CD4-positive, alpha-beta T cell treated with Interleukin-6 for 4 hours (primary cell): ENCODE measurements at regions not wholly inside any gene's neighbourhood (a gene's known extent, or its start where the extent isn't known, plus 50 kb on each side); places are given as distances from the start of the nearest gene placed in this dataset.
"Not testable (repeated sequence)": the region's sequence is repeated elsewhere in the genome, so short reads cannot be mapped to it uniquely, and the experiment has no call there.

ENCODE experiments used
- DNase-seq: peaks from one replicate; pipeline ENCODE4 v3.0.0-alpha.2; 2020; ENCODE audit warnings: mixed read lengths

DNA sequence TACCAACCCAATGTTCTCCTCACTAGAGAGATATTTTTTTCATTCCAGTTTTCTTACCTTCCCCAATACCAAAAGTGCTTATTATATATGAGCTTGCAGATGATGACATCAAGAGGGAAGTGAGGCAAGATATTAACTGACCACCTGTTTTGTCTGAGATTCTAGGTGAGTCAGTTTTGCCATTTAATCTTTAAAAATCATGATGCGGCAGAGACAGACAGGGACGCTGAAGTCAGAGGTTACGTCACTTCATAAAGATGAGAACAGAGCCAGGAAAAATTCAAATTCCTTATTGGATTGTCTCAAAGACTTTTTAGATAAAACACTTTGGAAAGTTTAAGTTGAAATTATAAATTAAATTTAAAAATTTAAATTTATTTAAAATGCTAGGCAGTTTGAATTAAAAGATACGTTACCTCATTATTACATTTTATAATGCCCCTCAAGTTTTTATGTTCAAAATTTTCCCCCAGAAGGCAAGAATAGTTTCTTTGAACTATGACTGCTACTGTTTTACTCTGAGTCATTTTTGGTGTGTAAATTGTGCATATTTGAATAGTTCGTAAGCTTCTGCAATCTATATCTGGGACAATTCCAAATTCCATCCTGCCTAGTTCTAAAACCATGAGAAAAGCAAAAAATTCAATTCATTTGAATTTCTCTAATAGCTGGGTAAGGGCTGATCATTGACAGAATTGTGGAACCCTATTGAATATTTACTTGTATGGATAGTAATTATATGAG lies 839.6 kb upstream of the GOT2 start:
- no peak for DNase-seq

DNA sequence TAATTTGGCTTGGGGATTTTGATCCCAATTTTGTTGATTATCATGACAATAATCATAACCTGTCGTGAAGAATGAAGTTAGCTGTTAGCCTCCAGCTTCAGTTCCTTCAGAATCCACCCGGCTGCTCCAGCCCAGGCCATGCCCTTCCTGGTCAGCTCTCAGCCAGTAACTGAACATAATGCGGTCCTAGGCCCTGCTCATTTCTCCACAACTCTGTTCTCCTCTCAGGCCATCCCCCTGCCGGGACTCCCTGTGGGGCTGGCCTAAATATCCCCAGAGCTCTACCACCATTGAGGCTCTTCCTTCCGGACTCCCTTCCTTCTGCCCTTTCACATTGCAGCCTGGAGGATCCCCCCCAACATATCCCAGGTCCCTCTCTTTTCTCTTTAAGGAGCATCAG lies 833.4 kb upstream of the GOT2 start:
- DNase-seq, result no peak

DNA sequence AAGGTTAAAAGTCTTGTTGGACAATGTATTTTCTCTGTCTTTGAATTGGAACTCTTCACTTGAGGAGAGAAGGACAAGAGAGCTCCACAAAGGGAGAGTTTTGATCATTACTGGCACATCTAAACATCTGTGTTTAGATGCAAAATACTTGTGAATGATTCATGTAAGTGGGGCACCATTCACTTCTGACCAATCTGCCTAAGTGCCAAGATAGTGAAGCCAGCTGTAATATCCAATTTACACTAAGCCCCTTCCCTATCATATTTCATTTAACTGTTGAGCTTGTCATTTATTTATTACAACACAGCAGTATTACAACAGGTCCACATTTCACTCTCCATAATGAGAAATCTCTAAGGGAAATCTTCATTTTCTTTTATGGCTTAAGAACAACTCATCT lies 832.3 kb upstream of the GOT2 start:
- no peak for DNase-seq

DNA sequence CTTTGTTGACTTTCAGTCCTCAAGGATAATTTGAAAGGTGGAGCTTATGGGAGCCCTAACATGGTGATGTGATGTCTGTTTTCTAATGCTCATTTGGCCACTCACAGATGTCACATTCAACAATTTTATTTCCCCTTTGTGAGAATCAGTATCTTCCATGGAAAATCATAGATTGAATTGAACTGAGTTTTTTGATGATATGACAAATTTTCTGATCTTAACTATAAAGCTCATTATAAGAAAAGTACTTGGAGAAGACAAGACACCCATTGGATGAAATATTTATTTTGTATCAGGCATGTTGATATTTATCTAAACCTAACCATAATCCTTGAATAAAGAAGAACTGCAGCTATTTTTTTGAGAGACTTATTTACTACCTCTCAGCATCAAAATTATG lies 824.6 kb upstream of the GOT2 start:
- DNase-seq, result no peak

DNA sequence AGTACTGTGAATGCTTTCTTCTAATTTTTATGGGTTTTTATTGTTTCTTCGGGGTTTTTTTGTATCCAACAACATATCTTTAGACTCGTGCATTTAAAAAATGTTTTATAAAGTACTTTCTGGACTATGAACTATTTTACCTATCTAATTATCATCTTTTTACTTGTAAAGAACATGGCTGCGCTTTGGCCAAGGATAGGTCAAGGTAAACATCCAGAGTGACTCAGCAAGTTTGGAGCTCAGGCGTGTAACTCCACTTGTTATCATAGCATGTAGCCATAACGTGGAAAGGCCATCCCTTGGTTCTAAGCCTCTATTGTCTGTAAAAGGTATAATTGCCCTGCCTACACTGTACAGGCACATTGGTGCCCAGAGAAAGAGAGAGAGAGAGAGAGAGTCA lies 818.0 kb upstream of the GOT2 start:
- no peak for DNase-seq

DNA sequence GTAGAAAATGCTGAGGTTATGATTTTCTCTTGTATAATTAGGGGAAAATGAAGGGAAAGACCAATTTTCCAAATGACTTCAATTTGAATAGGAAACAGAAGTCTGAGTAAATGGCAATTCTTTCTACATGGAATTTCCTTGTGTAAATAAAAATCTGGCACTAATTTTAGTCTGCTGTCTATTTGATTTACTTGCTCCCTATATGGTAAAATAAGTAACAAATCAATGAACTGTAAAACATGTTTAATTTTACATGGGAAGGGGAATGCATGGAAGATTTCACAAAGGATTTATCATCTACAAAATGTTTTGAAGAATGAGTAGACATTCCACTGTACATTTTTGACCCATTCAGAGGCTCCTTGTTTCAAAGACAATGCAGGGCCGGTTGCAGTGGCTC lies 811.6 kb upstream of the GOT2 start:
- no peak for DNase-seq

DNA sequence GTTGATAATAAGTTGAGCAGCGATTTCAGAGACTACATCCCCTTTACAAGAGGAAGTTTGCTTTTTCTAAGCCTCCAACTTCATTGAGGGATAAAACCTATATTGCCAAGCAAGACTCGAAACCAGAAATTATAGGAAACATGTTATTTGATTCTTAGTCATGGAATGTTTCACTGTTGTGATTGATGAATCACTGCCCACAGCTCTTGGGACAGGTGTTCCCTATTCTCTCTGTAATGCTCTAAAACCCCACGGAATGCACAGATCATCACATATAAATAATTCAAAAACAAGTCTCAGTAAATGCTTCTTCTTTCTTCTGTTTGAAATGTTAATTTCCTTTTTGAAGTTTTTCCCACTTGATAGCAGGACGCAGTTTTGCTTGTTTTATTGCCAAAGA lies 809.5 kb upstream of the GOT2 start:
- DNase-seq, result no peak

DNA sequence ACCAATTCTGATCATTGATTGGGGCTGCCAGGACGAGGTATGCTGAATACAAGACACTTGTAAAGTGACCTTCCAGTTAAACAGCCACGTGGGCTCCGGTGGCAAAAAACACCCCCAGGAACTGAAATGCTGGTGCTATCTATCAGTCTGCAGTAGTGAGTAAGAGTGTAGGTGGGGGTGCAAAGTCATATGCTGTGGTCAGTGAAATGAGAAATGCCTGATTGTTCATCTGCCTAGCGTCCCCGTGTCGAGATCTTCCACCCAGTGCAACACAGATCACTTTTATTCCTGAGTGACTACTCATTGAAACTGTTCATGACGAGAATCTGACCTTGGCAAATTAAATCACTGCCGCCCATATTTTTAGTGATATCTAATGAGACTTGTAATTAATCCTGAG lies 806.5 kb upstream of the GOT2 start:
- DNase-seq, result no peak

DNA sequence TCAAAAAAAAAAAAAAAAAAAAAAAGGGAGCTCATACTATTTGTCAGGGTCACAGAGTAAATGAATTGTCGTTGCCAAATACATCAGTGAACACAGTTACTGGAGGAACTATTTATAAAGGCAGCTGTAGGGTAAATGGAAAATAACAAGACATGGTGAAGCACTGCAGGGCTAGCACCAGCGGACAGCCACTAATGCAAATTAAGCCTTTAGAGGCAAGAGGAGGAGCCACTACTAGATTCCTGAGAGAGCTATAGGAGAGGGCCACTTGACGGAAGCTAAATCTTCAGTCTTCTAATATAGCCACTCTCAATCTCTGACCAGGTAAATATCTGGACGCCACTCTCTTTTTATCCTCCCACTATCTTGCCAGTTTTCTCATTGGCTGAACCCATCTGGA lies 801.2 kb upstream of the GOT2 start:
- DNase-seq, result no peak

DNA sequence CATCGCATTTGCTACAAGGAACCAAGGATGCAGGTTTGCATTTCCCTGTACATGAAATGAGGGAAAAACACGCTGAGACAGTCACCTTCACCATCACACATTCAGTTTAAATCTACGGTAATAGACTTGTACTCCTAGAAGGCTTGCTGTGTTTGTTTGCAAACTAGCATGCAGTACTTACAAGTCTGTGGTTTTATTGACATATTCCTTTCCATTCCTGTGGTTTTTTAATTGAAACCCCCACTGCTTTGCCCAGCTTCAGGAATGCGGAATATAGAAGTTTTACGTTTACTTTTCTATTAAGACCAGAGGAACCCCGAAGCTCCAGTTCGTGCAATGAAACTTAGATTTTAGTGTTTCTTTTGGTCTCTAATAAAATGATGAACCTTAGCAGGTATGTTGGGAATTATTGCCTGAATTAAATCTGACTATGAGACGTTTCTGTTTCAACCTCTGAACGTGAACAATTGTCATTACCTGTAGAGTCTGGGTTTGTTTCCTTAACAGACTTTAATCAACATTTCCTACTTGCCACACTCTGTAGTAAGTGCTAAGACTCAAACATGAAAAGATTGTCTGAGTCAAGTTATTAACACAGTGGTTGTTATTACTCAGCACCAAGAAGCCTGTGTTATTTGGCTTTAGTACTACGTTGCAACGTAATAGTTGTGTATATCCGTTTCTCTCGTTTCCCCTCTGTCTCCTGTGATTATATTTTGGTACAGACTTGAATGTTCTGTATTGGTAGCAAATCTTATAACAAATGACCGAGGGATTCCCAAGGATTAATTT lies 793.3 kb upstream of the GOT2 start:
- no peak for DNase-seq

DNA sequence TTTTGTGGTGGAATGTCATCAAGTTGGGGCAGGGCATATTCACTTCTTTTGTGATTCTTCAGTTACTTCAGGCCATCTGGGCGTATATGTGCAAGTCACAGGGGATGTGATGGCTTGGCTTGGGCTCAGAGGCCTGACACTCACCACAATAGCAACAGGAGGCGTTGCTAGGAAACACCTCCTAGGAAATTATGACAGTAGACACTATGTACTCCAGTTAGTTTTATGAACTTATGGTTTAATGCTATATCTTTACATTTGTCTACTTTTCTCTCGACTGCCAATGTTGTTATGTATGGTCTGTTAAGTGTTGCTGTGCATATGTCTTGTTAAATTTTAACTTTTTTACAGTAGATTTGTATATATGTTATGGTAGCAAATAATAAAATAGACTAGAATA lies 788.7 kb upstream of the GOT2 start:
- no peak for DNase-seq

DNA sequence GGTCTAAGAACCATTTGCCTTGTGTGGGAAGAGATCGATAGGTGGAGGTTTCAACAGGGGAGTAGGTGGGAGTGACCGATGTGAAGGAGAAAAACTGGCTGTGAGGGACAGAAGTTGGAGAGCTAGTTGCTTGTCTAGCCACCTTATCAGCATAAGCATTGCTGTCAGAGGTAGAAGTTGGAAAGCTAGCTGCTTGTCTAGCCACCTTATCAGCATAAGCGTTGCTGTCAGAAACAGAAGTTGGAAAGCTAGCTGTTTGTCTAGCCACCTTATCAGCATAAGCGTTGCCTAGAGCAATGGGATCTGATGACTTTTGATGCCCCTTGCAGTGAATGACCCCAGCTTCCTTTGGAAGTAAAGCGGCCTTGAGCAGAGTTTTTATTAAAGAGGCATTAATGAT lies 784.6 kb upstream of the GOT2 start:
- DNase-seq, result not testable (repeated sequence)

DNA sequence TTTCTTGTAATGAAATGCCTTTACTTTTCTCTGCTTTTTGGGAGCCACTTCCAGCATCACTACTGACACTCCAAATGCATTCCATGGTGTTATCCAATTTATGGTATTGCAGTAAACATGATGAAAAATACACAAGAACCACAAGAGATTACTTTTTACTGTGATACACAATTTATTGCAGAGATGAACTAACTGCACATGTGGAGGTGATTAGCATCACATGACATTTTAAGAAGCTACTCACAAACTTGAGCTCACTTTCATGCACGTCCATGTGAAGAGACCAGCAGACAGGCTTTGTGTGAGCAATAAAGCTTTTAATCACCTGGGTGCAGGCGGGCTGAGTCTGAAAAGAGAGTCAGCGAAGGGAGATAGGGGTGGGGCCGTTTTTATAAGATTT lies 780.5 kb upstream of the GOT2 start:
- DNase-seq, result no peak

DNA sequence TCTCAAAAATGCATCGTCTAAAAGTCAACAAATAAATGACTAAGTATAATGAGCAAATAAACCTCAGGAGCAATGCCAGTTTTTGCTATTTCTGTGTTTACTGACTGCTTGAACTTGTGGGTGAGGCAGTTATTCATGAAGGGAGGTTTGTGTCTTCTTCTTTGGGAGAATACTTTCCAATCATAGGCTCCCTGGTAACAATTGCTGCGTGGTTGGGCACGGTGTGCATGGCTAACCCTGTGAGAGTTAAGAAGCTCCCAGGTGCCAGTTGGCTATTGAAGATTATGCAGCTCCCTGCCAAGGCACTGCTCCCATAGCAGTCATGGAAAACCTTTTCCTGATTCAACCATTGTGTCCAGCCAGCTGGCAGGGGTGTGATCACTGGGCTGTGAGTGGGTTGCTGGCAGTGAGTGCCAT lies 775.9 kb upstream of the GOT2 start:
- no peak for DNase-seq

DNA sequence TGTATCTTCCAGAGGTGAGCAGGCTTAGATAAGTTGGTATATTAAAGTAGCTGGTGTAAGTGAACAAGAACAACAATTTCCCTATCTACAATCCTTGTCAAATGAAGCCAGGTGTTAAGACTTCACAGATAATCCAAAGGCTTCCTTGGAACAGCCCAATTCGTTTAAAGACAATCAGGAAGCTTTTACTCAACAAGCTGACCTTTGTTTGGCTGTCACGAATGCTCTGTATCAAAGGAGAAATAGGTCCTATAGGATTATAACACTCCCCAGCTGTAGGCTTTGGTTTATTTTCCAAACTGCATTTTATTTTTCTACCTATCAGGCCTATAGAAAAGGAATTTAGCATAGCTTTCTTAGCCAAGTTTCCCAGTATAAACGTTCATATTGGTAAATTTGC lies 766.5 kb upstream of the GOT2 start:
- no peak for DNase-seq

DNA sequence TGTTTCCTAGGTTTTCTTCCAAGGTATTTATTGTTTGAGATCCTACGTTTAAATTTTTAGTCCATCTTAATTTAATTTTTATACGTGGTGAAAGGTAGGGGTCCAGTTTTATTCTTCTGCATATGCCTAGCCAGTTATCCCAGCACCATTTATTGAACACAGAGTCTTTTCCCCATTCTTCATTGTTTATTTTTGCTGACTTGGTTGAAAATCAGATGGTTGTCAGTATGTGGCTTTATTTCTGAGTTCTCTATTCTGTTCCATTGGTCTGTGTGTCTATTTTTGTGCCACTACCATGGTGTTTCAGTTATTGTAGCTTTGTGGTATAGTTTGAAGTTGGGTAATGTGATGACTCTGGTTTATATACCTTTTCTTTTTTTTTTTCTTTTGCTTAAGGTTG lies 753.0 kb upstream of the GOT2 start:
- DNase-seq, result no peak

DNA sequence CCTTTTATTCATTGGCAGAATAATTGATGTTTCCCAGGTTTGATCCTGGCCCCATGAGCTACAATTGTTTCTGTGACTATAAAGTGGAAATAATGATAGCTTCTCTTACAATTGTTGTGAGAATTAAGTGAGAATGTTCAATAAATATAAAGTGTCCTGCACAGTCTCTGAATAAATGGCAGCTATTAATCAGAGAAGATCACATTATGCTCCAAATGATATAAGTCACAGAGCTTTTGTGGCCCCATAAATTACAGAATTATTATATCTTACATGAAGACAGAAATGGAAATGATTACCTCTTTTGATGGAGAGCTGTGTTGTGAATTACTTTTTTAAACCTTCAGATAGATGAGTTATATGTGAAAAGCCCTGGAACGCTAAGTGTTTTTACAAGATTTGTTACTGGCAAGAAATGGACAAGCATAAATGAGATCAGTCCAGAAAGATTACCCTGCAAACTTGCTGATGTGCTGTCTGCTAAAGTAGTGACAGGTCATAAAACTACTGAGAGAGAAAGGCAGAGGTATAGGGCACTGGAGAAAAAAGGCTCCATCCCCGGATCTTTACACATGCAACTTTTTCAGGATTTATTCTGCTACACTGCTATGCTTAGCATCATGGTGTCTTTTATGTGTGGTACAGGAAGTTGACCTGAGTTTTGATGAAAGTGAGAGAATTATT lies 750.9 kb upstream of the GOT2 start:
- DNase-seq, result no peak

DNA sequence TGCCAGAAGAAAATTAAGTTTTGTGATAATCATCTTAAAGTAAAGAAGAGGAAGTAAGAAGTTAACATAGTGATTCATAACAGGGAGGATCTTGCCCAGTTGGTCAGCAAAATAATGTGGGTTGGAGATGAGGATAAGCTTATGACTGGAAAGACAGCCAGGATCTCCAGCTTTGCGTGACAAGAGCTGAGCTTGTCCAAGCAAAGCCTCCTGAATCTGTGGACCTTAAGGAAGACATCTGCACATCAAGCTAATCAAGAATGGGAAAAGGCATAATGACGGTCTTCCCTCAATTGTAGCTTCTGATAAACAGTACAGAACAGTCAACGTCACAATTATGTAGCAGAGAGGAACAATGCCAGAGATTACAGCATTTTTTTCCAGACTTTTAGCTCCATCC lies 744.7 kb upstream of the GOT2 start:
- no peak for DNase-seq

DNA sequence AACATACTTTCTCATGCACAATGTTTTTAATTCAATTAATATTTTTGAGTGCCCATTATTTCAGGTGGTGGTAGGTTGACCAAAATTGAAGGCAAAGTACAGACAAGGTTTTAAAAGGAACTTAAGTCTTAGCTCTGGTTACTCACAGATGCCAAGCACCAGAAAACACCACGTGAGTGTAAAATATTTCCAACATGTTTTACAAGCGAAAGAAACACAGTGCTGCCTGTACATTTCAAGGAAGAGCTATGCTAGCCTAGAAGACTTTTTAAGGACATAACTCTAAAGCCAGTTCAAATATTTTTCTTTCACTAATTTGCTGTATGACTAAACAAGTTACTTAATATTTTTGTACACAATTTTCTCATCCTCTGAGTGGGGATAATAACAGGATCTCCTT lies 736.4 kb upstream of the GOT2 start:
- DNase-seq, result no peak

DNA sequence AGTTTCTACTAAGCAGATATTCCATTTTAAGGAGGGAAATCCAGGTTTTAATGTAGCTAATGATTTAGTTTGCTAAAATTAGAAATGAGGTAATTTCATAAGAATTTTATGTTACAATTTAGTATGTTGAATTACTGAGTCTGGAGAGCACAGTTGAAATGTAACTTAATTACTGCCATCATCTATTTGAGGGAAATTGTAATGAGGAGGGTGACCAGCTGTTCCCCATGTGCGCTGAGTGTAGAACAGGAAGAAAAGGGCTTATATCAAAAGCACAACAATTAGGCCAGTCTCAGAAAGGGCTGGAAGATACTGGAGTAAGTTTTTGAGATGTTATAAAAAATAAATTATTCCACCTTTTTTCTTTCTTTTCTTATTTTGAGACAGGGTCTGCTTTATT lies 735.1 kb upstream of the GOT2 start:
- DNase-seq, result no peak

DNA sequence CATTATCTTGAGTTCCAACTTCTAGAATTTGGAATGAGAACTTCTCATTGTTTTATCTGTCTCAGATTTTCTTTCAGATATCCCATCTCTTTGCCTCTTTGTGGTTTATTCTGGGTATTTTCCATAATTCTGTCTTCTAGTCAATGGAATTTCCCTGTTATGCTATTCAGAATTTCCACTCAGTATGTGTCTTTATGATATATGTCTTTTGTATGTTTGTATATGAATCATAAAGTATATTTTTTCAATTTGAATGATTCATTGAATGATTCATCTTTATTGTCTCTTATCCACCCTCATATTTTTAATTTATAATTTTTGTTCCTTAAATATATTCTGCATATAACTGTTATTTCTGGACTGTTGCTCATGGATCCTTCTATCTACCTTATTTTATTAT lies 729.7 kb upstream of the GOT2 start:
- no peak for DNase-seq

DNA sequence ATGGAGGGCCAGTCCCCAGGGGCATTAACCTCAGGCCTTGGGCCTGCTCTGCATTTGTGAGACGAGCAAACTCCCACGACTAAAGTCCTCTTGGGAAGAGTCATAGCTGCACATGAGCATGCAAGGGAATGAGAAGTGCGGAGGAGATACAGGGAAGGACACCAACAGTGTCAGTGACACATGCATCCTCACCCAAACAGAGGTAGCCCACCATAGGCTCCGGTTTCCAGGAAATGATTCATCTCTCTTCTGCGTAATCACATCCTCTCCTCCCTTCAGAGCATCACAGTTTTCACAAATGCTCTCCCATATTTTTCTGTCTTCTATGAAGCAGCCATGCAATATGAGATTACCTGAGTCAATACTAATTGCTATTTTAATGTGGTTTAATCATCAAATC lies 725.7 kb upstream of the GOT2 start:
- no peak for DNase-seq

DNA sequence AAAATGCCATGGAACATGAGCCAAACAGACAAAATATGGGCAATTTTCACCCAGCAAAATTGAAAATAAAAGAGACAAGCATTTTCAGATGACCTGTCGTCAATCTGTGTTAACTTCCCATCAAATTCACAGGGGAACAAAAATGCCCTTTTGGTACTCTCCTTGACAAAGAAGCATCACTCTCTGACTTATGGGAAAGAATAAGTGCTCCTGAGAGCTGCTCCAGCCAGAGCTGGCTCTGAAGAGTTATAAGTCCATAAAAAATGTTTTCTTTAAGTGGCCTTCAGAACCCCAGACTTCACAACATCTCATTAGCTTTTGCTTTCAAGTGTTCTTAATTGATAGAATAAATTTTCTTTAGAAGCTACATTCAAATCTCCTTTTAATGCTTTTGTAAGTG lies 721.4 kb upstream of the GOT2 start:
- no peak for DNase-seq

DNA sequence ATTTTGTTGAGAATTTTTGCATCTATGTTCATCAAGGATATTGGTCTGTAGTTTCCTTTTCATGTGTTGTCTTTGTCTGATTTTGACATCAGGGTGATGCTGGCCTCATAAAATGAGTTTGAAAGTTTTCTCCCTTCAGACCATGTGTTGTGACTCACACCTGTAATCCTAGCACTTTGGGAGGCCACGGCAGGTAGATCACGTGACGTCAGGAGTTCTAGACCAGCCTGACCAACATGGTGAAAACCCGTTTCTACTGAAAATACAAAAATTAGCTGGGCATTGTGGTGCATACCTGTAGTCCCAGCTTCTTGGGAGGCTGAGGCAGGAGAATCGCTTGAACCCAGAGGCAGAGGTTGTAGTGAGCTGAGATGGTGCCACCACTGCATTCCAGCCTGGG lies 716.4 kb upstream of the GOT2 start:
- DNase-seq, result not testable (repeated sequence)
